Osteoblast (primary cell): ENCODE measurements at regions not wholly inside any gene's neighbourhood (a gene's known extent, or its start where the extent isn't known, plus 50 kb on each side); places are given as distances from the start of the nearest gene placed in this dataset. TPM values are rescaled to one million over a fixed set of nuclear protein-coding genes. Genes with fewer than 3 reads are reported as not detected.

Experiments used
- DNase-seq: peaks from one replicate; pipeline ENCODE4 v3.0.0; 2011; ENCODE audit warnings: low spot score, mixed read lengths; ENCODE audit not compliant: insufficient read length; ENCODE audit errors: missing footprints
- H2AFZ ChIP-seq: 2 replicates; pipeline ENCODE4 v1.6.0; 2011; ENCODE audit warnings: mild to moderate bottlenecking, low read length
- H3K27ac ChIP-seq: 2 replicates; pipeline ENCODE4 v1.5.1; 2011; ENCODE audit warnings: mild to moderate bottlenecking, low read depth, low read length, moderate library complexity
- H3K27me3 ChIP-seq: 2 replicates; pipeline ENCODE4 v1.6.0; 2012; ENCODE audit warnings: mild to moderate bottlenecking, control low read depth, inconsistent platforms, low read length, moderate library complexity; ENCODE audit not compliant: insufficient read depth
- H3K36me3 ChIP-seq: 2 replicates; pipeline ENCODE4 v1.5.1; 2011; ENCODE audit warnings: mild to moderate bottlenecking, low read length, control low read depth, moderate library complexity; ENCODE audit not compliant: insufficient read depth
- H3K4me1 ChIP-seq: 2 replicates; pipeline ENCODE4 v1.5.1; 2011; ENCODE audit warnings: mild to moderate bottlenecking, low read length, control low read depth, moderate library complexity; ENCODE audit not compliant: insufficient read depth
- H3K4me2 ChIP-seq: 2 replicates; pipeline ENCODE4 v1.6.0; 2011; ENCODE audit warnings: mild to moderate bottlenecking, low read length; ENCODE audit not compliant: insufficient read depth
- H3K4me3 ChIP-seq: fragments of 200-600 bp; sonication (generic); 3 replicates; pipeline ENCODE4 v1.5.1; 2012; ENCODE audit warnings: mild to moderate bottlenecking, low read length, inconsistent platforms; ENCODE audit not compliant: insufficient read depth
- H3K79me2 ChIP-seq: 2 replicates; pipeline ENCODE4 v1.6.0; 2012; ENCODE audit warnings: mild to moderate bottlenecking, low read length, control low read depth, inconsistent platforms; ENCODE audit not compliant: insufficient read depth
- H3K9me3 ChIP-seq: 2 replicates; pipeline ENCODE4 v1.5.1; 2011; ENCODE audit warnings: low read depth, low read length, control low read depth
- H4K20me1 ChIP-seq: 2 replicates; pipeline ENCODE4 v1.6.0; 2012; ENCODE audit warnings: mild to moderate bottlenecking, low read length, control low read depth; ENCODE audit not compliant: insufficient read depth
- CTCF ChIP-seq: IDR thresholded peaks from 2 replicates; pipeline ENCODE4 v1.5.1; 2011; ENCODE audit warnings: mild to moderate bottlenecking, low read depth, low read length, moderate library complexity; ENCODE audit errors: extremely low read depth
- small RNA-seq: library from RNA; depleted of rRNA; stranded (forward); fragments of <200 nt; gene quantifications from one replicate; pipeline ENCODE3, GENCODE V24; 2012

GRCh38 chr4:114538012-114538617, 60.5 kb upstream of the UGT8 start:
- H3K27me3 ChIP-seq = no peaks in the 10 kb centered on the region
- H3K4me2 ChIP-seq = no peak overlapping the region
- H3K79me2 ChIP-seq = no peaks in the 10 kb centered on the region
- no peak overlapping the region for H3K27ac ChIP-seq
- no peaks in the 10 kb centered on the region for H4K20me1 ChIP-seq
- no peak for DNase-seq
- H3K4me3 ChIP-seq = no peak overlapping the region
- no peaks in the 10 kb centered on the region for H3K4me1 ChIP-seq
- no peaks in the 10 kb centered on the region for H3K9me3 ChIP-seq
- no peak overlapping the region for H2AFZ ChIP-seq
- TF ChIP-seq CTCF = no peak
- no peaks in the 10 kb centered on the region for H3K36me3 ChIP-seq

GRCh38 chr4:114539985-114540384, 58.6 kb upstream of the UGT8 start:
- H3K9me3 ChIP-seq = no peaks in the 10 kb centered on the region
- DNase-seq = no peak

GRCh38 chr4:114547340-114548134, 51.1 kb upstream of the UGT8 start:
- H3K4me3 ChIP-seq = no peak overlapping the region
- H3K79me2 ChIP-seq = no peaks in the 10 kb centered on the region
- no peaks in the 10 kb centered on the region for H4K20me1 ChIP-seq
- TF ChIP-seq CTCF = no peak
- no peaks in the 10 kb centered on the region for H3K9me3 ChIP-seq
- no peak overlapping the region for H2AFZ ChIP-seq
- H3K27me3 ChIP-seq = no peaks in the 10 kb centered on the region
- no peak for DNase-seq
- H3K4me1 ChIP-seq = no peaks in the 10 kb centered on the region
- H3K36me3 ChIP-seq = no peaks in the 10 kb centered on the region
- H3K4me2 ChIP-seq = no peak overlapping the region
- no peak overlapping the region for H3K27ac ChIP-seq

More at GRCh38 chr4:114539985-114540384, 58.6 kb upstream of the UGT8 start:
- TF ChIP-seq CTCF = no peak
- no peaks in the 10 kb centered on the region for H4K20me1 ChIP-seq
- H3K4me3 ChIP-seq = no peak overlapping the region
- no peaks in the 10 kb centered on the region for H3K79me2 ChIP-seq
- H3K36me3 ChIP-seq = no peaks in the 10 kb centered on the region
- no peaks in the 10 kb centered on the region for H3K27me3 ChIP-seq
- H2AFZ ChIP-seq = no peak overlapping the region
- no peaks in the 10 kb centered on the region for H3K4me1 ChIP-seq
- H3K4me2 ChIP-seq = no peak overlapping the region
- H3K27ac ChIP-seq = no peak overlapping the region

Small RNAs in the stretch of these regions (small RNA-seq; reads per million reads assigned to genes)
- not detected for gene AC093815.1
